Gastrocnemius medialis (tissue), 4 donors: ENCODE measurements at regions not wholly inside any gene's neighbourhood (a gene's known extent, or its start where the extent isn't known, plus 50 kb on each side); places are given as distances from the start of the nearest gene placed in this dataset.

ENCODE experiments used
- CTCF ChIP-seq, 5 experiments: fragments of 450-650 bp in 3 of 5; fragments of 200-600 bp in 2 of 5; sonication (generic) in 2 of 5; IDR thresholded peaks in 4 of 5; conservative IDR thresholded peaks in 1 of 5; 1 replicate in 4 of 5; 2 replicates in 1 of 5; pipeline ENCODE4 v1.5.1; 2016 to 2019; ENCODE audit warnings: antibody characterized with exemption in 5 of 5, mild to moderate bottlenecking in 3 of 5, moderate library complexity in 3 of 5
- POLR2A ChIP-seq, 2 donors: fragments of 450-650 bp; IDR thresholded peaks; one replicate each; pipeline ENCODE4 v1.6.1; 2017; ENCODE audit warnings: antibody characterized with exemption in 2 of 2, mild to moderate bottlenecking in 2 of 2, moderate library complexity in 2 of 2

DNA sequence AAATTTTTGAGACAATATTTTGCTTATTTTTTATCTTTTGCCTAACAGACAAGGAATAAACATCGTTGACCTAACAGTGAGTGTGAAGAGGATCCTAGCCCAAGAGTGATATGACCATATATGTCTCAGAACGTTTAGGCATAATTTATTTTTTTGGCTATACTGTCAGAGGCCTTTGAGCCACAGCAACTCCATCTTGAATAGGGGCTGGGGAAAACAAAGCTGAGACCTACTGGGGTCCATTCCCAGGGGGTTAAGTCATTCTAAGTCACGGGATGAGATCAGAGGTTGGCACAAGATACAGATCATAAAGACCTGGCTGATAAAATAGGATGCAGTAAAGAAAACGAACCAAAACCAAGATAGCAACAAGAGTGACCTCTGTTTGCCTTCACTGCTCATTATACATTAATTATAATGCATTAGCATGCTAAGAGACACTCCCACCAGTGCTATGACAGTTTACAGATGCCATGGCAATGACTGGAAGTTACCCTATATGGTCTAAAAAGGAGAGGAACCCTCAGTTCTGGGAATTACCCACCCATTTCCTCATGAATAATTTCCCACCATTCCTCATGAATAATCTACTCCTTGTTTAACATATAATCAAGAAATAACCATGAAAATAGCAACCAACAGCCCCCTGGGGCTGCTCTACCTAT, 510.9 kb upstream of the PCDH9 start:
- TF ChIP-seq POLR2A (IDR thresholded peaks at IDR 0.05) (no peak), CTCF (IDR thresholded peaks at IDR 0.05 in 4 of 5, conservative IDR thresholded peaks at IDR 0.05 in 1 of 5) (no peak)
